Right cardiac atrium (tissue), 5 donors: ENCODE measurements at regions not wholly inside any gene's neighbourhood (a gene's known extent, or its start where the extent isn't known, plus 50 kb on each side); places are given as distances from the start of the nearest gene placed in this dataset.

Source experiments
- ATAC-seq, 2 donors: fragments of 200-7000 bp; cut with Tn5 transposase; one replicate each; pipeline versions ENCODE4 v1.8.0 to v1.9.1; 2020; ENCODE audit warnings: moderate library complexity in 2 of 2, mild to moderate bottlenecking in 1 of 2
- DNase-seq, 3 donors: peaks; one replicate each; pipeline ENCODE4 v3.0.0-alpha.2; 2020
- H3K27ac ChIP-seq: one replicate; pipeline ENCODE4 v1.5.1; 2013; ENCODE audit warnings: mild to moderate bottlenecking, low read length, control low read depth, moderate library complexity
- H3K27me3 ChIP-seq: one replicate; pipeline ENCODE4 v1.6.1; 2013; ENCODE audit not compliant: control insufficient read depth, insufficient read depth
- H3K4me1 ChIP-seq: one replicate; pipeline ENCODE4 v1.6.1; 2013; ENCODE audit warnings: low read length; ENCODE audit not compliant: control insufficient read depth, insufficient read depth
- H3K4me3 ChIP-seq: one replicate; pipeline ENCODE4 v1.5.1; 2013; ENCODE audit warnings: low read length, control low read depth
- H3K9me3 ChIP-seq: one replicate; pipeline ENCODE4 v1.6.1; 2013; ENCODE audit warnings: low read length; ENCODE audit not compliant: control insufficient read depth
- WGBS: extraction: QIAGEN DNeasy Blood & Tissue Kit; methylation state at CpG from one replicate; pipeline ENCODE4 v1.1.7; 2013; 5-methylcytosine and 5-hydroxymethylcytosine counted together
- intact Hi-C, 4 donors: fragments of 100-400 bp; cut with DNase I; formaldehyde crosslinking; loops; one replicate each; pipeline versions ENCODE4 v1.11.0 to v1.14.0; 2022 to 2023
- donor health status: healthy with polysubstance abuse.
- donor health status: DM: no; HTN: yes; CAD: no.
- donor health status: DM: no; HTN: no; CAD: no.
- donor health status: DM: no; HTN: yes; CAD: no; lungs with severe emphysema.
- donor health status: DM: yes; HTN: yes; CAD: no.

DNA sequence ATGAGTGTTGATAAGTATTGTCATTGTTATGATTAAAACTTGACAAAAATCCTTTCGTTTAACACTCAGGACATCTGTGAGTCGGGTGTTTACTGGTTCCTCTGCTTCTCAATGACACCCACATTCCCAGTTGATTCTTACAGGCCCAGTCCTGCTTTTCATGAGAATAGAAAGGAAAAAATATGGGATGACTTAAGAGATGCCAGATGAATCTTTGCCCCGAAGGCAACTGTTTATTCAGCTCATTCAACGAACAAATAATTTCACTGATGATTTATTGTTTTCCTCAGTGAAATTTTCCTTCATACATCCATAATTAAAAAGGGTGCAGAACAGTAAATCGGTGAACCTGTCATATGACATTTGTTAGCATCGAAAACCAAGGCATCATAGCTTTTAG is 452.4 kb upstream of the WWC1 start:
- intact Hi-C loops: no loop called here
- WGBS: 77% methylated on average over 6 of the region's 6 CpGs
- no peak overlapping the region for H3K4me3 ChIP-seq
- ATAC-seq: no peak
- H3K27me3 ChIP-seq: no peaks in the 10 kb centered on the region
- no peak overlapping the region for H3K27ac ChIP-seq
- no peaks in the 10 kb centered on the region for H3K9me3 ChIP-seq
- no peak for DNase-seq
- H3K4me1 ChIP-seq: no peaks in the 10 kb centered on the region

DNA sequence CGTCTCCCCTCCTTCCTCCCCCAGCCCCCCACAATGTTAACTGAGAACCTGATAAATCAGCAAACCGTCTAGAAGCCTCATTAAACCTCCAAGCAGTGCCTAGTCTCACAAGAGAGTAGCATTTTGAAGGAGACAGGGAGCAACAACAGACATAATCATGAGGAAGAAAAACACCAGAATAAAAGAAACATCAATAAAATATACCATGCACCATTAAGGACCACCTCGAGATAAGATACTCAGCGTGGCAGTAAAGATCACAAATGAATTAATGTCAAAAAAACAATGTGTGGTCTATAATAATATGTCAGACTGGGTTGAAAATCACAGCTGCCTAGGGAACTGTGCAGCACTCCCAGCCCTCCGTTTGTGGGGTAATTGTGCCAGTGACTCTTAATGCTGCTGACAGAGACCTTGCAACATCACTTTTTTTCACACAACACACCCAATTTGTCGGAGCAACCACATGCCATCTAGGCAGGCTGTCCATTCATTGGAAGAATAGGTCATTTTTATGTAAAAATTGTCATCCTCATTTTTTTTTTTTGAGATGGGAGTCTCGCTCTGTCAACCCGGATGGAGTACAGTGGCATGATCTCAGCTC is 450.8 kb upstream of the WWC1 start:
- Histone ChIP-seq H3K4me3 (no peak overlapping the region), H3K9me3 (no peaks in the 10 kb centered on the region), H3K4me1 (no peaks in the 10 kb centered on the region), H3K27me3 (no peaks in the 10 kb centered on the region), H3K27ac (no peak overlapping the region)
- intact Hi-C loops: no loop called here
- no peak for DNase-seq
- ATAC-seq: no peak
- WGBS: 74% methylated on average over 8 of the region's 8 CpGs

DNA sequence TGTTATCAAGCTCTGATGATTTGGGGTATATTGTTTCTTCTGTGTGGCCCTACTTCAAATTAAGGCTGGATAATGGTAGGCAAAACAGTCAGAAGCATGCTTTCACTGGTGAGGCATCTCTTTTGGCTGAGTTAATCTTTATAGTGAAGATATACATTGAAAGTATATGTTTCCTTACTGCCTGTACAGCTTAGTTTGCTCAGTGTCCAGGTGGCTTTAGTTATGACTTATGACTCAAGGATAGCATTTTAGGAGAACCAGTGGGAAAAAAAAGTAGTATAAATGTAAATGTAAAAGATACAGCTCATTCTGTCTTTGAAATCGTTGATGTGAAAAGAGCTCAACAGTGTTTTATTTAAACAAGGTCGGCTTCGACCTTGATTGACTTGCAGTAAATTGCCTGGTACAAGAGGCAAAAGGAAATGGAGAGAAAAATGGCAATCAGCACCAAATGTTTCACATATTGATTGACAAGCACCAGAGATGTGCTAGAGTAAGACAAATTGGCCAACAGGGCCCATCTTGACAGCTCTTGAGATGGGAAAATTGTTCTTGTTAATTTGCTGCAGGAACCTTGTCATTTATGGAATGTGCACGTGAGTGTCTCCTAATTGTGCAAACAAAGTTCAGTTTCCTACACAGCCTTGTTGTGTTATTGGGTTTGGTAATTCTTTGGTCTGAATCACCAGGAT is 447.4 kb upstream of the WWC1 start:
- intact Hi-C loops: no loop called here
- ATAC-seq: no peak
- H3K4me3 ChIP-seq: no peak overlapping the region
- H3K9me3 ChIP-seq: no peaks in the 10 kb centered on the region
- no peaks in the 10 kb centered on the region for H3K4me1 ChIP-seq
- no peak overlapping the region for H3K27ac ChIP-seq
- 79% methylated on average over 4 of the region's 4 CpGs for WGBS
- H3K27me3 ChIP-seq: no peaks in the 10 kb centered on the region
- no peak for DNase-seq

DNA sequence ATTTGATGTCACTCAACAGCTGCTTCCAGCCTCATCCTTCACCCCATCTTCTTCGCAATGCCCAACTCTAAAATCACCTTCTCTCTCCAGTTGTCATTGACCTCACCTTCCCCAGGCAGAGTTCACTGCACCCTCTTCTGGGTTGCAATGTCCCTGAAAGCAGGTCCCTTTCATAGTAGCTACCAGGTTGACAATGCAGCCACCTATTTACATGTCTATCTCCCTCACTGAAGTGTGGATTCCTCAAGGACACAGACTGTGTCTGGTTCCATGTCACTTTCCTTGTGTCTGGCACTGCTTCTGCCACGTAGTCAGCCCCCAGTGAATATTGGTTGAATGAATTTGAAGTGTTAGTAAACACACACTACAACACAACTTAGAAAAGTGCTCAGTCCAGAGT is 445.5 kb upstream of the WWC1 start:
- no peaks in the 10 kb centered on the region for H3K9me3 ChIP-seq
- H3K27ac ChIP-seq: no peak overlapping the region
- DNase-seq: no peak
- ATAC-seq: no peak
- no peaks in the 10 kb centered on the region for H3K27me3 ChIP-seq
- no peak overlapping the region for H3K4me3 ChIP-seq
- 58% methylated on average over 2 of the region's 2 CpGs for WGBS
- H3K4me1 ChIP-seq: no peaks in the 10 kb centered on the region
- intact Hi-C loops: no loop called here

DNA sequence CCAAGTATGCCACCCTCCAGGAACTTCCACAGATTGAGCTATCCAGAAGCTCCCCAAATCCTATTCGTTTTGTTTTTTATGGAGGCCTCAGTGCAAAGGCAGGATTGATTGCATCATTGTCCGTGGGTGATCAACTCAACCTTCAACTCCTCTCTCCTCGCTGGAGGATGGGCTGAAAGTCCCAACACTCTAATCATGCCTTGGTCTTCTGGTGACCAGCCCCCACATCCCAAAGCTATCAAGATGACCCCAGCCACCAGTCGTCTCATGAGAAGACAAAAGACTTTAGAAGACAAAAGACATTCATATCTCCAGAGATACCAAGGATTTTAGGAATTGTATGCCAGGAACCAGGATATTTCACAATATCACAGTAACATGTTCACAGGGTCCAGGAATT is 441.6 kb upstream of the WWC1 start:
- no peak overlapping the region for H3K27ac ChIP-seq
- DNase-seq: no peak
- no peaks in the 10 kb centered on the region for H3K4me1 ChIP-seq
- 73% methylated on average over 4 of the region's 4 CpGs for WGBS
- no peaks in the 10 kb centered on the region for H3K27me3 ChIP-seq
- H3K4me3 ChIP-seq: no peak overlapping the region
- no peaks in the 10 kb centered on the region for H3K9me3 ChIP-seq
- intact Hi-C loops: no loop called here
- no peak for ATAC-seq

DNA sequence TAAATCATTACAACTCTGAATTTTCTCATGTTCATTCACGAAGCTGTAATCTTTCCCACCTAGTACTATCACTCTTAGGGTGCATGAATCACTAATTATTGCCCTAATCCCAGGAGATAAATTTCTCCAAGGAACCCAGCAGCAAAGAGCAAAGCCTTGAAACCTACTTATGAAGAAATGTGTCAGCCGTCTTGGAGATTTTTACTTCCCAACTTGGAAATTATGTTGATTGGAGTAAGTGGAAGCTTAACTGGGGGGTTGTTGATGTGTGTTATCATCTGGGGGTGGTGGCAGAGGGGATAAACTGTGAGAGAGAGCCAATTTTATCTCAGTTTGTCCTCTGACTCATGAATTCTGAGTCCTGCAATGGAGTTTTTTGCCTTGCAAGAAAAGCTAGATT is 440.5 kb upstream of the WWC1 start:
- 45% methylated on average over 2 of the region's 2 CpGs for WGBS
- H3K27me3 ChIP-seq: no peaks in the 10 kb centered on the region
- H3K4me3 ChIP-seq: no peak overlapping the region
- intact Hi-C loops: no loop called here
- no peaks in the 10 kb centered on the region for H3K9me3 ChIP-seq
- H3K27ac ChIP-seq: no peak overlapping the region
- DNase-seq (no peak), ATAC-seq (no peak)
- no peaks in the 10 kb centered on the region for H3K4me1 ChIP-seq

DNA sequence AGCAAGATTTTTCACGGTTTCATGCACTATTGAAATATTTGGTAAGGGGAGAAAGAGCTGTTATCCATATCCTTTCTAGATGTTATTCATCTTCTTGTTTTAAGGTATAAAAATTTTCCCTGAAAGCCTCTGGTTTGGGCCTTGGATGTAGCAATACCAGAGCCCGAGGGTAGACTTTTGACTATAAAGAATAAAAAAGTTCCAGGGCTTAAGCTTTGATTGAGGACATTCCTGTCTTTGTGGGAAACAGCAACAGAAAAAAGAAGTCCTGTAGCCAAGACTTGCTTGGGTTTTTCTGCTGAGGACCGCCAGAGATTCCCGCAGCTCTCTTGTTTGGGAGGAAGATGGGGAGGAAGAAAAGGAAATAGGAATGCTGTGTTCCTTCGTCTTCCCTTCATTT is 440.0 kb upstream of the WWC1 start:
- intact Hi-C loops: no loop called here
- Histone ChIP-seq H3K4me3 (no peak overlapping the region), H3K27me3 (no peaks in the 10 kb centered on the region), H3K9me3 (no peaks in the 10 kb centered on the region), H3K4me1 (no peaks in the 10 kb centered on the region), H3K27ac (no peak overlapping the region)
- no peak for DNase-seq
- 64% methylated on average over 5 of the region's 5 CpGs for WGBS
- no peak for ATAC-seq

DNA sequence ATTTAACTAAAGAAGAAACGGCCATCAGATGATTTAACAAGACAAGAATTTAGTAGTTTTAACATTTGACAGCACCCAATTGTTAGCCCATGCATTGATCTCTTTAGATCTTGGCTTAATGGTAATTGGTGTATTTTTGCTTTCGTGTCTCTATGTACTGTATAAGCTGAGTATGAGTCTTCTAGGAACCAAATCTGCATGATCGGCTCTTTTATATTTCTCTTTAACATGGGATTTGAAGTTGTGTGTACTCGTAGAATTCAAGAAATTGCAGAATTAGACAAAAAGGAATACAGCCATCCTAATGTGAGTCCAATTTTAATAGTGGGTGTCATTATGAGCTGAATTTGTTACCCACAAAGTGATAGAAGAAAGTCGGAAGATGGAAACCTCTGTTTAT is 438.9 kb upstream of the WWC1 start:
- Histone ChIP-seq H3K4me3 (no peak overlapping the region), H3K27me3 (no peaks in the 10 kb centered on the region), H3K27ac (no peak overlapping the region), H3K9me3 (no peaks in the 10 kb centered on the region), H3K4me1 (no peaks in the 10 kb centered on the region)
- 88% methylated on average over 5 of the region's 5 CpGs for WGBS
- no peak for DNase-seq
- intact Hi-C loops: no loop called here
- no peak for ATAC-seq

DNA sequence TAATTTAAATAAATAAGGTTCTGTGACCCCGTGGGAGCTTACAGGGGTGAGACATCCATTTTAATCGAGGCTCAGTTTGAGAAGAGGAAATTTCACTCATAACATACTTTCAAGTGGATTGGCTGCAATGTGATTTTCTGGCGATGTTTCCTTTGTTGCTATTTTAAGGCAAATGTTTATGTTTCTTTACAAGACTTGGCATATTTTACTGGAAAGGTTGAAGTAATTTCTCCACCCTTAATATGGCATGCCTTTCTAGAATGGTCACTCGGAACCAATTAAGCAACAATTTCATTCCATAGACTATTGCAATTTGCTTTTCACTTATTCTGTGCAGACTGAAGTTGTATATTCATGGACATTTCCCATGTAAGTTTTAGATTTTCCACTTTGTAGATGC is 438.0 kb upstream of the WWC1 start:
- Histone ChIP-seq H3K27ac (no peak overlapping the region), H3K9me3 (no peaks in the 10 kb centered on the region), H3K27me3 (no peaks in the 10 kb centered on the region), H3K4me1 (no peaks in the 10 kb centered on the region), H3K4me3 (no peak overlapping the region)
- intact Hi-C loops: no loop called here
- WGBS: 51% methylated on average over 4 of the region's 4 CpGs
- no peak for ATAC-seq
- no peak for DNase-seq

DNA sequence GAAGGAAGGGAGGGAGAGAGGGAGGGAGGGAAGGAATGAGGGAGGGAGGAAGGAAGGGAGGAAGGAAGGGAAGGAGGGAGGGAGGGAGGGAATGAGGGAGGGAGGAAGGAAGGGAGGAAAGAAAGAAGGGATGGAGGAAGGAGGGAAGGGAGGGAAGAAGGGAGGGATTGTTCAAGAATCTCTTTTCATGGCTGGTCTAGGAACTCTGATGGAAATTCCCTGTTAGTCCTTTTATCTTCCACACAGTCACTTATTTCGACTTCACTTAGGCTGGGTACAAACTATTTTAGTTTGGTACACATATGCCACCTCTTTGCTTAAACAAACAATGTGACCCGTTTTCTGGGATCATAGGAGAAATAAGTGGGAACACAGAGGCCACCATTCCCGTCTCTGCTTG is 435.6 kb upstream of the WWC1 start:
- no peak overlapping the region for H3K27ac ChIP-seq
- H3K9me3 ChIP-seq: no peaks in the 10 kb centered on the region
- ATAC-seq (no peak), DNase-seq (no peak)
- no peaks in the 10 kb centered on the region for H3K4me1 ChIP-seq
- intact Hi-C loops: no loop called here
- 49% methylated on average over 3 of the region's 3 CpGs for WGBS
- no peak overlapping the region for H3K4me3 ChIP-seq
- no peaks in the 10 kb centered on the region for H3K27me3 ChIP-seq

DNA sequence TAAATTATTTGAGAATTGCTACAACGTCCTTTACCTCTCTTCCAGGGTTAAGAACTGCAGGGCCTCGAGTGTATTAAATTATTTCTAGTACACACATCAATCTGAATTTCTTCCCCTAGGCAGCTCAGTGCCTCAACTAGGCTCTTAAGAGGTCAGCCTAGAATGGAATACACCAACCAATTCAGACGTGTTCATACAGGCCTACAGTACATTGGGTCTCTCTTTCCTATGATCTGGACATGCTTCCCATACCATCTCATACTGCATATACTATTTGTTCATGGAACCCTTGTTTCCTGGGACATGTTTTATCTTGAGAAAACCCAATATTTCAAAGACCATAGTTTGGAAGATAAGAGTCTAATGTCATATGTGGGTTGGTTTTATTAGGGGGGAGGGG is 434.1 kb upstream of the WWC1 start:
- WGBS: 74% methylated on average over 3 of the region's 3 CpGs
- Histone ChIP-seq H3K27me3 (no peaks in the 10 kb centered on the region), H3K4me1 (no peaks in the 10 kb centered on the region), H3K9me3 (no peaks in the 10 kb centered on the region), H3K27ac (no peak overlapping the region), H3K4me3 (no peak overlapping the region)
- intact Hi-C loops: no loop called here
- ATAC-seq: no peak
- DNase-seq: no peak
